CD14-positive monocyte (primary cell): ENCODE measurements at regions not wholly inside any gene's neighbourhood (a gene's known extent, or its start where the extent isn't known, plus 50 kb on each side); places are given as distances from the start of the nearest gene placed in this dataset.

Source experiments
- DNase-seq, 3 donors: peaks; one replicate each; pipeline ENCODE4 v3.0.0-alpha.2; 2011 to 2022
- H2AFZ ChIP-seq: 2 replicates; pipeline ENCODE4 v1.6.0; 2012; ENCODE audit warnings: mild to moderate bottlenecking, low read depth, low read length, inconsistent platforms; ENCODE audit not compliant: insufficient read depth, poor library complexity, severe bottlenecking
- H3K27ac ChIP-seq, 2 donors: 1 replicate in 1 of 2; 2 replicates in 1 of 2; pipeline ENCODE4 v1.5.1; 2012 to 2013; ENCODE audit warnings: low read length in 2 of 2, control low read depth in 1 of 2, inconsistent platforms in 1 of 2, low read depth in 1 of 2, mild to moderate bottlenecking in 1 of 2
- H3K27me3 ChIP-seq, 2 donors: one replicate each; pipeline versions ENCODE4 v1.6.0 to v1.6.1; 2011 to 2013; ENCODE audit warnings: low read length in 2 of 2; ENCODE audit not compliant: control insufficient read depth in 2 of 2, insufficient read depth in 2 of 2
- H3K36me3 ChIP-seq, 2 donors: replicated peaks in 1 of 2; 1 replicate in 1 of 2; 2 replicates in 1 of 2; pipeline versions ENCODE4 v1.5.1 to v1.6.1; 2012 to 2013; ENCODE audit warnings: low read length in 2 of 2, control low read depth in 1 of 2, inconsistent platforms in 1 of 2, mild to moderate bottlenecking in 1 of 2; ENCODE audit not compliant: insufficient read depth in 2 of 2, control insufficient read depth in 1 of 2
- H3K4me1 ChIP-seq, 2 donors: 1 replicate in 1 of 2; 2 replicates in 1 of 2; pipeline versions ENCODE4 v1.5.1 to v1.6.1; 2012 to 2013; ENCODE audit warnings: low read length in 2 of 2, control low read depth in 1 of 2, inconsistent platforms in 1 of 2, mild to moderate bottlenecking in 1 of 2, moderate library complexity in 1 of 2; ENCODE audit not compliant: insufficient read depth in 2 of 2, control insufficient read depth in 1 of 2
- H3K4me2 ChIP-seq: replicated peaks from 2 replicates; pipeline ENCODE3; 2012; ENCODE audit warnings: low read length, moderate library complexity, mild to moderate bottlenecking; ENCODE audit not compliant: poor library complexity, severe bottlenecking; ENCODE audit errors: extremely low read depth
- H3K4me3 ChIP-seq, 3 experiments: fragments of 200-600 bp in 1 of 3; sonication (generic) in 1 of 3; replicated peaks in 1 of 3; 1 replicate in 2 of 3; 2 replicates in 1 of 3; pipeline ENCODE4 v1.5.1; 2011 to 2013; ENCODE audit warnings: low read length in 3 of 3, mild to moderate bottlenecking in 3 of 3, control low read depth in 2 of 3, low read depth in 2 of 3, inconsistent platforms in 1 of 3, moderate library complexity in 1 of 3
- H3K79me2 ChIP-seq: 2 replicates; pipeline ENCODE4 v1.6.0; 2012; ENCODE audit warnings: mild to moderate bottlenecking, control low read depth, inconsistent platforms, low read length, moderate library complexity; ENCODE audit not compliant: insufficient read depth
- H3K9ac ChIP-seq: 2 replicates; pipeline ENCODE4 v1.6.0; 2017; ENCODE audit warnings: low read length, mild to moderate bottlenecking; ENCODE audit not compliant: insufficient read depth, poor library complexity, severe bottlenecking
- H3K9me3 ChIP-seq, 2 donors: replicated peaks in 1 of 2; 1 replicate in 1 of 2; 2 replicates in 1 of 2; pipeline versions ENCODE4 v1.5.1 to v1.6.1; 2012 to 2013; ENCODE audit warnings: low read length in 2 of 2, control low read depth in 1 of 2; ENCODE audit not compliant: control insufficient read depth in 1 of 2, insufficient read depth in 1 of 2
- H4K20me1 ChIP-seq: 2 replicates; pipeline ENCODE4 v1.6.0; 2012; ENCODE audit warnings: mild to moderate bottlenecking, low read length, control low read depth, moderate library complexity; ENCODE audit not compliant: insufficient read depth
- H3K27ac Mint-ChIP-seq, 7 donors: one replicate each; pipeline ENCODE4 v1.8.0; 2020; ENCODE audit warnings: mild to moderate bottlenecking in 7 of 7, mixed read lengths in 7 of 7, moderate library complexity in 6 of 7, inconsistent platforms in 2 of 7
- H3K27me3 Mint-ChIP-seq, 3 donors: one replicate each; pipeline ENCODE4 v1.8.0; 2021 to 2022; ENCODE audit warnings: low read depth in 3 of 3, mild to moderate bottlenecking in 3 of 3, mixed read lengths in 3 of 3, moderate library complexity in 3 of 3, inconsistent platforms in 1 of 3
- H3K36me3 Mint-ChIP-seq, 2 donors: one replicate each; pipeline ENCODE4 v1.8.0; 2020; ENCODE audit warnings: mixed read lengths in 2 of 2, inconsistent platforms in 1 of 2, mild to moderate bottlenecking in 1 of 2
- H3K4me1 Mint-ChIP-seq: one replicate; pipeline ENCODE4 v1.8.0; 2020; ENCODE audit warnings: mild to moderate bottlenecking, mixed read lengths
- H3K4me3 Mint-ChIP-seq, 2 donors: one replicate each; pipeline ENCODE4 v1.8.0; 2020; ENCODE audit warnings: mild to moderate bottlenecking in 2 of 2, mixed read lengths in 2 of 2, moderate library complexity in 1 of 2
- H3K9me3 Mint-ChIP-seq, 7 donors: one replicate each; pipeline ENCODE4 v1.8.0; 2020 to 2022; ENCODE audit warnings: mixed read lengths in 7 of 7, mild to moderate bottlenecking in 6 of 7, moderate library complexity in 6 of 7, inconsistent platforms in 2 of 7
- CTCF ChIP-seq: fragments of 200-600 bp; IDR thresholded peaks from one replicate; pipeline ENCODE4 v1.8.0; 2022; ENCODE audit warnings: antibody characterized with exemption, mild to moderate bottlenecking
- WGBS: methylation state at CpG from one replicate; pipeline ENCODE4 v1.1.5; 2013; ENCODE audit warnings: missing lambda C conversion rate; ENCODE audit not compliant: insufficient coverage; 5-methylcytosine and 5-hydroxymethylcytosine counted together
- intact Hi-C, 2 donors: fragments of 100-400 bp; cut with micrococcal nuclease; formaldehyde crosslinking; loops; one replicate each; pipeline versions ENCODE4 v1.15.0 to v1.15.1; 2023

GRCh38 chr13:26456650-26457049, 100.8 kb upstream of the WASF3 start:
- no peak for DNase-seq
- Histone ChIP-seq H3K27me3 (no peaks in the 10 kb centered on the region), H3K4me3 (no peak overlapping the region), H3K9me3 (no peaks in the 10 kb centered on the region), H2AFZ (no peak overlapping the region), H3K4me1 (no peaks in the 10 kb centered on the region), H3K36me3 (no peaks in the 10 kb centered on the region), H3K9ac (no peak overlapping the region), H4K20me1 (no peaks in the 10 kb centered on the region), H3K4me2 (no peak overlapping the region), H3K27ac (no peak overlapping the region), H3K79me2 (no peaks in the 10 kb centered on the region)
- intact Hi-C loops: no loop called here
- peaks cover 0 to 2% (median 0%) of the 10 kb centered on the region in 3 donors for H3K27me3 Mint-ChIP-seq
- peaks cover 3% of the 10 kb centered on the region for H3K4me1 Mint-ChIP-seq
- H3K36me3 Mint-ChIP-seq: no peaks in the 10 kb centered on the region
- TF ChIP-seq CTCF: no peak
- no CpG with 5 or more reads among the region's 2 CpGs for WGBS
- no peak overlapping the region for H3K4me3 Mint-ChIP-seq
- peaks cover 0 to 5% (median 0%) of the 10 kb centered on the region in 7 donors for H3K9me3 Mint-ChIP-seq
- H3K27ac Mint-ChIP-seq: no peak overlapping the region

DNA sequence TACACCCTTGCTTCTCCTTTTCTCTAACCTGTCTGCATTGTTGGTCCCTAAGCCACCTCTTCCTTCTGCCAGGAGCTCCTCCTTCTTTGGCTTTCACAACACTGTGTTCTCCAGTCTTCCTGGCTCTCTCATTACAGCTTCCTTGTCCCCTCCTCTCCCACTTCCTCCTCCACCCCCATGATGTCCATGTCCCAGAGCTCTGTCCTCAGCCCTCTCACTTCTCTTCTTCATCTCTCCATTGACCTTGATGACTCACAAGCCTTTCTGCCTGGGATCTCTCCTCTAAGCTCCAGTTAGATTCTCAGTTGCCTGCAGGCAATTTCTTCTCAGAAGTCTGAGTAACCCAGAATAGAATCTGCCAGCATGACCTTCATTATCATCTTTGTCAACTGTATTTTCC, 100.3 kb upstream of the WASF3 start:
- Mint-ChIP-seq H3K27me3 (peaks cover 0 to 2% (median 0%) of the 10 kb centered on the region in 3 donors), H3K27ac (no peak overlapping the region), H3K36me3 (no peaks in the 10 kb centered on the region), H3K4me1 (peaks cover 3% of the 10 kb centered on the region), H3K9me3 (peaks cover 0 to 4% (median 0%) of the 10 kb centered on the region in 7 donors), H3K4me3 (no peak overlapping the region)
- H2AFZ ChIP-seq: no peak overlapping the region
- H3K4me1 ChIP-seq: no peaks in the 10 kb centered on the region
- DNase-seq: no peak
- H3K4me2 ChIP-seq: no peak overlapping the region
- H4K20me1 ChIP-seq: no peaks in the 10 kb centered on the region
- no peaks in the 10 kb centered on the region for H3K36me3 ChIP-seq
- no peak overlapping the region for H3K27ac ChIP-seq
- H3K4me3 ChIP-seq: no peak overlapping the region
- no peak overlapping the region for H3K9ac ChIP-seq
- H3K9me3 ChIP-seq: no peaks in the 10 kb centered on the region
- TF ChIP-seq CTCF: no peak
- no peaks in the 10 kb centered on the region for H3K27me3 ChIP-seq
- intact Hi-C loops: no loop called here
- H3K79me2 ChIP-seq: no peaks in the 10 kb centered on the region
